ENCODE measurements at regions not wholly inside any gene's neighbourhood (a gene's known extent, or its start where the extent isn't known, plus 50 kb on each side); places are given as distances from the start of the nearest gene placed in this dataset.

DNA sequence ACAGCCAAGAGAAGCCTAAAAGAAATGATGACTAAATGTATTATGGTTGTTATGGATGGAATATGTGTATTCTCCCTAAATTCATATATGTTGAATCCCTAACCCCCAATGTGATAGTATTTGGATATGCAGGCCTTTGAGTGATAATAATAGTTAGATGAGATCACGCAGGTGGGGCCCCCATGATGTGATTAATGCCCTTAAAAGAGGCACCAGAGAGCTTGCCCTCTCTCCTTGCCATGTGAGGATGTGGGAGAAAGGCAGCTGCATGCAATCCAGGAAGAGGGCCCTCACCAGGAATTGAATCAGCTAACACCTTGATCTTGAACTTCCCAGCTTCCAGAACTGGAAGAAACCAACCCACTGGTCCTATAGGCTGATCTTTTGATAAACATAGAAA lies 190.6 kb upstream of the TCF21 start:
- Histone ChIP-seq H3K27ac (ENCODE audit: low read depth in 1 of 2, low read length in 2 of 2) (no peak overlapping the region), H3K4me1 (ENCODE audit: control insufficient read depth in 4 of 4, insufficient read depth in 4 of 4, low read length in 3 of 4) (no peaks in the 10 kb centered on the region), H3K4me3 (ENCODE audit: low read depth in 1 of 3, low read length in 3 of 3) (no peak overlapping the region), H3K36me3 (ENCODE audit: control insufficient read depth in 4 of 4, insufficient read depth in 3 of 4, low read depth in 1 of 4, low read length in 3 of 4) (no peaks in the 10 kb centered on the region), H3K9ac (ENCODE audit: low read depth in 1 of 2, low read length in 2 of 2) (no peak overlapping the region), H3K27me3 (ENCODE audit: control insufficient read depth in 4 of 4, insufficient read depth in 4 of 4, low read length in 3 of 4) (peaks cover 0 to 3% (median 0%) of the 10 kb centered on the region in 4 donors), H3K9me3 (ENCODE audit: control insufficient read depth in 4 of 4, low read length in 3 of 4) (peaks cover 0 to 4% (median 0%) of the 10 kb centered on the region in 4 donors)
- no peak for DNase-seq (ENCODE audit: low spot score)
- WGBS, result 66% methylated on average over 1 of the region's 1 CpG
- no peak for TF ChIP-seq NR2F2 (IDR thresholded peaks at IDR 0.05)
- TF ChIP-seq TAF1 (conservative IDR thresholded peaks at IDR 0.05), result no peak
- TF ChIP-seq FOXA1 (IDR thresholded peaks at IDR 0.05), result no peak
- no peak for TF ChIP-seq RAD21 (IDR thresholded peaks at IDR 0.05)
- TF ChIP-seq HNF4A (conservative IDR thresholded peaks at IDR 0.05), result no peak
- no peak for TF ChIP-seq SP1 (IDR thresholded peaks at IDR 0.05)

DNA sequence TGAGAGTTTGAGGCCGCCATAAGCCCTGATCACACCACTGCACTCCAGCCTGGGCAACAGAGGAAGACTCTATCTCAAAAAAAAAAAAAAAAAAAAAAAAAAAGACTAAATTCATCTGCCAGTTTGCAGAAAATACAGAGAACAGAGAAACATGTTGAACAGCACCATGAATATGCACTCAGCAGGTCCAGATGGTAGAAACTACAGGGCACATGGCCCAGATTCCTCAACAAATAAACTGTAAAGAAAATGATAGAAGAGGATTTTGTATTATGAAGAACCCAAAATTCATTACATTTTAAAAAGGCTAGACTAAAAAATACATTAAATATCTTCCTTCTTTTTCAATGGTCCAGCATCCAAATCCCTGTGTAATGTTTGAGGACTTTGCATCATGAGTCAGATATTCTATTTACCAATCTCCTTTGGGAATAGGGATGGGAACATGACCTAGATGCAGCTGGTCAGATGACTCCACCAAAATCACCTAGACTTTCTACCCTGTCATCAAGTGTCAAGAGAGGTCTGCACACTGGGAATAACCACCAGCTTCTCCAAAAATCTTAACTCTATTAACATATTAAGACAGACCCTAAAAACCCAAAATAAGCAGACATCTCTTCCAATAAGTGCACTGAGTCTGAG lies 189.1 kb upstream of the TCF21 start:
- no peak for DNase-seq (ENCODE audit: low spot score)
- no peak for TF ChIP-seq HNF4A (conservative IDR thresholded peaks at IDR 0.05)
- TF ChIP-seq HNF4G (IDR thresholded peaks at IDR 0.05), result no peak
- TF ChIP-seq, protein P1, sequence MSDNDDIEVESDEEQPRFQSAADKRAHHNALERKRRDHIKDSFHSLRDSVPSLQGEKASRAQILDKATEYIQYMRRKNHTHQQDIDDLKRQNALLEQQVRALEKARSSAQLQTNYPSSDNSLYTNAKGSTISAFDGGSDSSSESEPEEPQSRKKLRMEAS (IDR thresholded peaks at IDR 0.05), result no peak

DNA sequence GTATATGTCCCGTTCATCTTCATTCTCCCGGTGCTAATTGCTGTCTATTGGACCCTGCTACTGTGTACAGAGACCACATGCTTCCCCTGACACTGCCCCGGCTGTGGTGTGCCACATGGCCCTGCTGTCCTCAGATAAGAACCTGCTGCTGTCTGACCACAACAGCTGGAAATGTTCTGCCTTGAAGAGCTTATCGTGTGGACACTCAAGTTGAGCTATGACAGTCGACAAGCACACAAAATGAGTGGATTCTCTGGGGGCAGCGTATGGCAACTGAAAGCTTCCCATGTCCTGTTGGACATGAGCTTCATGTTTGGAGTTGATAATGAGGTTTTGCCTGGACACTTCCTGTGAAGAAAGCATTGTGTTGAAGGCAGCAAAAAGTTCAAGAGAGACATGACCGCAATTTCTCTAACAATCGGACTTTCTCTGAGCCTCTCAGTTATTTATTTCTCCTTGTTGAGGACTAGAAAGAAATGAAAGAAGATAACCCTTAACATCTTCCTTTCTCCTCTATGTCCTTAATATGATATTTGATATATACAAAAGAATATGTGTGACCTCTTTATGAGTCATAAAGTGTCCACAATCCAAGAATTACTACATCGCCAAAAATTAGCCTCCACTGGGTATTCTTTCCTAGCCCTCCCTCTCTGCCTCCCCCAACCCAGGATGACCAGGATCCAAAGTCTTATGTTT lies 187.1 kb upstream of the TCF21 start:
- peak; percentile 36 for DNase-seq (ENCODE audit: low spot score)
- Histone ChIP-seq H3K4me1 (ENCODE audit: control insufficient read depth in 4 of 4, insufficient read depth in 4 of 4, low read length in 3 of 4) (no peaks in the 10 kb centered on the region), H3K36me3 (ENCODE audit: control insufficient read depth in 4 of 4, insufficient read depth in 3 of 4, low read depth in 1 of 4, low read length in 3 of 4) (no peaks in the 10 kb centered on the region), H3K27ac (ENCODE audit: low read depth in 1 of 2, low read length in 2 of 2) (no peak overlapping the region), H3K27me3 (ENCODE audit: control insufficient read depth in 4 of 4, insufficient read depth in 4 of 4, low read length in 3 of 4) (peaks cover 0 to 4% (median 1%) of the 10 kb centered on the region in 4 donors), H3K9ac (ENCODE audit: low read depth in 1 of 2, low read length in 2 of 2) (no peak overlapping the region), H3K9me3 (ENCODE audit: control insufficient read depth in 4 of 4, low read length in 3 of 4) (no peaks in the 10 kb centered on the region), H3K4me3 (ENCODE audit: low read depth in 1 of 3, low read length in 3 of 3) (no peak overlapping the region)
- WGBS, result 58% methylated on average over 9 of the region's 9 CpGs
- TF ChIP-seq RAD21 (IDR thresholded peaks at IDR 0.05), result peak in 1 of 2 donors; percentile 8
- peak; percentile 21 for TF ChIP-seq NR2F2 (IDR thresholded peaks at IDR 0.05)
- no peak for TF ChIP-seq FOXA2 (IDR thresholded peaks at IDR 0.05)
- TF ChIP-seq, protein P2, sequence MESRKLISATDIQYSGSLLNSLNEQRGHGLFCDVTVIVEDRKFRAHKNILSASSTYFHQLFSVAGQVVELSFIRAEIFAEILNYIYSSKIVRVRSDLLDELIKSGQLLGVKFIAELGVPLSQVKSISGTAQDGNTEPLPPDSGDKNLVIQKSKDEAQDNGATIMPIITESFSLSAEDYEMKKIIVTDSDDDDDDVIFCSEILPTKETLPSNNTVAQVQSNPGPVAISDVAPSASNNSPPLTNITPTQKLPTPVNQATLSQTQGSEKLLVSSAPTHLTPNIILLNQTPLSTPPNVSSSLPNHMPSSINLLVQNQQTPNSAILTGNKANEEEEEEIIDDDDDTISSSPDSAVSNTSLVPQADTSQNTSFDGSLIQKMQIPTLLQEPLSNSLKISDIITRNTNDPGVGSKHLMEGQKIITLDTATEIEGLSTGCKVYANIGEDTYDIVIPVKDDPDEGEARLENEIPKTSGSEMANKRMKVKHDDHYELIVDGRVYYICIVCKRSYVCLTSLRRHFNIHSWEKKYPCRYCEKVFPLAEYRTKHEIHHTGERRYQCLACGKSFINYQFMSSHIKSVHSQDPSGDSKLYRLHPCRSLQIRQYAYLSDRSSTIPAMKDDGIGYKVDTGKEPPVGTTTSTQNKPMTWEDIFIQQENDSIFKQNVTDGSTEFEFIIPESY (IDR thresholded peaks at IDR 0.05), result no peak

More for the DNA sequence above, 189.1 kb upstream of the TCF21 start:
- Histone ChIP-seq H3K9me3 (ENCODE audit: control insufficient read depth in 4 of 4, low read length in 3 of 4) (peaks cover 0 to 4% (median 0%) of the 10 kb centered on the region in 4 donors), H3K4me3 (ENCODE audit: low read depth in 1 of 3, low read length in 3 of 3) (no peak overlapping the region), H3K4me1 (ENCODE audit: control insufficient read depth in 4 of 4, insufficient read depth in 4 of 4, low read length in 3 of 4) (no peaks in the 10 kb centered on the region), H3K36me3 (ENCODE audit: control insufficient read depth in 4 of 4, insufficient read depth in 3 of 4, low read depth in 1 of 4, low read length in 3 of 4) (no peaks in the 10 kb centered on the region), H3K27me3 (ENCODE audit: control insufficient read depth in 4 of 4, insufficient read depth in 4 of 4, low read length in 3 of 4) (peaks cover 0 to 3% (median 0%) of the 10 kb centered on the region in 4 donors), H3K27ac (ENCODE audit: low read depth in 1 of 2, low read length in 2 of 2) (no peak overlapping the region), H3K9ac (ENCODE audit: low read depth in 1 of 2, low read length in 2 of 2) (no peak overlapping the region)
- 85% methylated on average over 1 of the region's 1 CpG for WGBS

DNA sequence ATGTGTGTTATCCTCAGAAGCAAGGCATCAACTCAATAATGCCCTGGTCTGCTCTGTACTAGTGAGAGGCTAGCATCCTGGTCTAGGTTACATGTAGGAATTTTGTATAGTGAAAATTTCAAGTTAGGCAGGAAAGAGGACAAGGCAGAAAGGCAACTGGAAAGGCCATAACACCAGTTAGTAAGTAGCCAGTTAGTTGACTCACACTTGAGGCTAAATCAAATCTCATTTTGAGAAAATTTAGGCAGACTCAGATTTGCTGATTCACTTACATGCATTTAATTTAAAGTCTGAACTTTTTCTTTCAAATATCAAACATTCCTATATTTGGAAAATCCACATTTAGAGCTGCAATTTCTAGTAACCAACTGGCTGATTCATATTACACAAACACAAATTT lies 184.5 kb upstream of the TCF21 start:
- H3K27me3 ChIP-seq (ENCODE audit: control insufficient read depth in 4 of 4, insufficient read depth in 4 of 4, low read length in 3 of 4), result peaks cover 0 to 7% (median 1%) of the 10 kb centered on the region in 4 donors
- no peaks in the 10 kb centered on the region for H3K9me3 ChIP-seq (ENCODE audit: control insufficient read depth in 4 of 4, low read length in 3 of 4)
- no peak overlapping the region for H3K9ac ChIP-seq (ENCODE audit: low read depth in 1 of 2, low read length in 2 of 2)
- H3K27ac ChIP-seq (ENCODE audit: low read depth in 1 of 2, low read length in 2 of 2), result no peak overlapping the region
- H3K4me3 ChIP-seq (ENCODE audit: low read depth in 1 of 3, low read length in 3 of 3), result no peak overlapping the region
- no peaks in the 10 kb centered on the region for H3K36me3 ChIP-seq (ENCODE audit: control insufficient read depth in 4 of 4, insufficient read depth in 3 of 4, low read depth in 1 of 4, low read length in 3 of 4)
- DNase-seq (ENCODE audit: low spot score), result no peak
- H3K4me1 ChIP-seq (ENCODE audit: control insufficient read depth in 4 of 4, insufficient read depth in 4 of 4, low read length in 3 of 4), result no peaks in the 10 kb centered on the region
- TF ChIP-seq JUND (IDR thresholded peaks at IDR 0.05) (no peak), EGR1 (IDR thresholded peaks at IDR 0.05; ENCODE audit: low read depth in 2 of 2) (no peak), YY1 (IDR thresholded peaks at IDR 0.05) (no peak), NR2F2 (IDR thresholded peaks at IDR 0.05) (no peak), FOXA2 (IDR thresholded peaks at IDR 0.05) (no peak), SP1 (IDR thresholded peaks at IDR 0.05) (no peak), HNF4G (IDR thresholded peaks at IDR 0.05) (no peak)
- TF ChIP-seq, protein P3, sequence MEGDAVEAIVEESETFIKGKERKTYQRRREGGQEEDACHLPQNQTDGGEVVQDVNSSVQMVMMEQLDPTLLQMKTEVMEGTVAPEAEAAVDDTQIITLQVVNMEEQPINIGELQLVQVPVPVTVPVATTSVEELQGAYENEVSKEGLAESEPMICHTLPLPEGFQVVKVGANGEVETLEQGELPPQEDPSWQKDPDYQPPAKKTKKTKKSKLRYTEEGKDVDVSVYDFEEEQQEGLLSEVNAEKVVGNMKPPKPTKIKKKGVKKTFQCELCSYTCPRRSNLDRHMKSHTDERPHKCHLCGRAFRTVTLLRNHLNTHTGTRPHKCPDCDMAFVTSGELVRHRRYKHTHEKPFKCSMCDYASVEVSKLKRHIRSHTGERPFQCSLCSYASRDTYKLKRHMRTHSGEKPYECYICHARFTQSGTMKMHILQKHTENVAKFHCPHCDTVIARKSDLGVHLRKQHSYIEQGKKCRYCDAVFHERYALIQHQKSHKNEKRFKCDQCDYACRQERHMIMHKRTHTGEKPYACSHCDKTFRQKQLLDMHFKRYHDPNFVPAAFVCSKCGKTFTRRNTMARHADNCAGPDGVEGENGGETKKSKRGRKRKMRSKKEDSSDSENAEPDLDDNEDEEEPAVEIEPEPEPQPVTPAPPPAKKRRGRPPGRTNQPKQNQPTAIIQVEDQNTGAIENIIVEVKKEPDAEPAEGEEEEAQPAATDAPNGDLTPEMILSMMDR (IDR thresholded peaks at IDR 0.05; ENCODE audit: low read depth, low read length, missing input control), result no peak
